ENCODE measurements at regions not wholly inside any gene's neighbourhood (a gene's known extent, or its start where the extent isn't known, plus 50 kb on each side); places are given as distances from the start of the nearest gene placed in this dataset.

- no peak for TF ChIP-seq CTCF (IDR thresholded peaks at IDR 0.05)
- no peak for TF ChIP-seq POLR2A (IDR thresholded peaks at IDR 0.05)
These were observed 255.4 kb downstream of the OGFRL1 start for GRCh38 chr6:71544028-71544427.

All from esophagus squamous epithelium (tissue), 4 donors.